Endodermal cell (in vitro differentiated cells): ENCODE measurements at regions not wholly inside any gene's neighbourhood (a gene's known extent, or its start where the extent isn't known, plus 50 kb on each side); places are given as distances from the start of the nearest gene placed in this dataset.

Experiments used
- DNase-seq: peaks from one replicate; pipeline ENCODE4 v3.0.0-alpha.2; 2017
- H3K27ac ChIP-seq: 2 replicates; pipeline ENCODE4 v1.5.1; 2013; ENCODE audit warnings: mild to moderate bottlenecking, low read depth, low read length, moderate library complexity
- H3K27me3 ChIP-seq: 2 replicates; pipeline ENCODE4 v1.6.1; 2013; ENCODE audit warnings: mild to moderate bottlenecking, low read length, moderate library complexity; ENCODE audit not compliant: insufficient read depth, control insufficient read depth, poor library complexity, severe bottlenecking
- H3K36me3 ChIP-seq: 2 replicates; pipeline ENCODE4 v1.7.0; 2013; ENCODE audit warnings: mild to moderate bottlenecking, low read length, moderate library complexity; ENCODE audit not compliant: control insufficient read depth, insufficient read depth
- H3K4me1 ChIP-seq: one replicate; pipeline ENCODE4 v1.7.0; 2013; ENCODE audit warnings: low read length; ENCODE audit not compliant: control insufficient read depth, insufficient read depth
- H3K4me3 ChIP-seq: 2 replicates; pipeline ENCODE4 v1.5.1; 2013; ENCODE audit warnings: mild to moderate bottlenecking, low read length, moderate library complexity
- H3K9ac ChIP-seq: 2 replicates; pipeline ENCODE4 v1.6.1; 2013; ENCODE audit warnings: mild to moderate bottlenecking, low read length, moderate library complexity; ENCODE audit not compliant: poor library complexity, severe bottlenecking; ENCODE audit errors: extremely low read depth
- H3K9me3 ChIP-seq: 2 replicates; pipeline ENCODE4 v1.6.1; 2013; ENCODE audit warnings: mild to moderate bottlenecking, low read length, moderate library complexity; ENCODE audit not compliant: control insufficient read depth
- H3K27ac Mint-ChIP-seq: 2 replicates; pipeline ENCODE4 v1.8.0; 2020; ENCODE audit warnings: mixed read lengths
- H3K27me3 Mint-ChIP-seq: 2 replicates; pipeline ENCODE4 v1.8.0; 2021; ENCODE audit warnings: mild to moderate bottlenecking, mixed read lengths; ENCODE audit not compliant: insufficient read depth
- H3K36me3 Mint-ChIP-seq: 2 replicates; pipeline ENCODE4 v1.8.0; 2020; ENCODE audit warnings: low read depth, mixed read lengths
- H3K4me1 Mint-ChIP-seq: 2 replicates; pipeline ENCODE4 v1.8.0; 2020; ENCODE audit warnings: mixed read lengths
- H3K4me3 Mint-ChIP-seq: 2 replicates; pipeline ENCODE4 v1.8.0; 2020; ENCODE audit warnings: mild to moderate bottlenecking, moderate library complexity, mixed read lengths
- H3K9me3 Mint-ChIP-seq: 2 replicates; pipeline ENCODE4 v1.8.0; 2020; ENCODE audit warnings: mild to moderate bottlenecking, mixed read lengths
- WGBS, 2 experiments: methylation state at CpG; one replicate each; pipeline versions ENCODE4 v1.1.5 to v1.1.7; 2013; ENCODE audit warnings: missing lambda C conversion rate in 2 of 2, mixed read lengths in 1 of 2; ENCODE audit not compliant: insufficient coverage in 1 of 2, insufficient read length in 1 of 2; 5-methylcytosine and 5-hydroxymethylcytosine counted together
- TF ChIP-seq, protein P1 (sequence below): fragments of 200-600 bp; sonication (generic); conservative IDR thresholded peaks from 2 replicates; pipeline ENCODE4 v1.5.0; 2021; ENCODE audit warnings: antibody characterized with exemption, mild to moderate bottlenecking

DNA sequence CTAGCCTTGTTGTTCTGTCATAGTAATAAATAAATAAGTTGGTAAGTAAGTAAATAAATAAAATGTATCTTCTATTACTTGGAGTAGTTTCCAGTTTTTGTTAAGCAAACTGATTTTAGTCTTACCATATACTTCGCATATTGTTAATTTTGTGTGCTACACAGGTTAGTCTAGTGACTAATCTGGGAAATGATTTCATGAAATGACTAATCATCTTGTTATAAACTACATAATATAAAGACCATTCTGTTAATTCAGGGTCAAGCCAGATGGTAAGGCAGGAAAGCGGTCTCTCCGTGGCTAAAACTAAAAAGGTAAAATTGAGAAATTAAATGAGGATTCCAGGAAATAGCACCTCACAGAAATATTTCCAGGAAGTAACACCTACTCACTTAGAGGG lies 58.5 kb upstream of the FOXP2 start:
- H3K4me3 ChIP-seq: no peak overlapping the region
- DNase-seq: no peak
- H3K4me1 Mint-ChIP-seq: no peaks in the 10 kb centered on the region
- H3K9me3 ChIP-seq: peaks cover 17% of the 10 kb centered on the region
- WGBS, 2 experiments: 100% methylated on average over 3 of the region's 3 CpGs; no CpG with 5 or more reads in 1 of the 2 experiments
- H3K27ac ChIP-seq: no peak overlapping the region
- H3K27me3 Mint-ChIP-seq: no peaks in the 10 kb centered on the region
- TF ChIP-seq, protein P1, sequence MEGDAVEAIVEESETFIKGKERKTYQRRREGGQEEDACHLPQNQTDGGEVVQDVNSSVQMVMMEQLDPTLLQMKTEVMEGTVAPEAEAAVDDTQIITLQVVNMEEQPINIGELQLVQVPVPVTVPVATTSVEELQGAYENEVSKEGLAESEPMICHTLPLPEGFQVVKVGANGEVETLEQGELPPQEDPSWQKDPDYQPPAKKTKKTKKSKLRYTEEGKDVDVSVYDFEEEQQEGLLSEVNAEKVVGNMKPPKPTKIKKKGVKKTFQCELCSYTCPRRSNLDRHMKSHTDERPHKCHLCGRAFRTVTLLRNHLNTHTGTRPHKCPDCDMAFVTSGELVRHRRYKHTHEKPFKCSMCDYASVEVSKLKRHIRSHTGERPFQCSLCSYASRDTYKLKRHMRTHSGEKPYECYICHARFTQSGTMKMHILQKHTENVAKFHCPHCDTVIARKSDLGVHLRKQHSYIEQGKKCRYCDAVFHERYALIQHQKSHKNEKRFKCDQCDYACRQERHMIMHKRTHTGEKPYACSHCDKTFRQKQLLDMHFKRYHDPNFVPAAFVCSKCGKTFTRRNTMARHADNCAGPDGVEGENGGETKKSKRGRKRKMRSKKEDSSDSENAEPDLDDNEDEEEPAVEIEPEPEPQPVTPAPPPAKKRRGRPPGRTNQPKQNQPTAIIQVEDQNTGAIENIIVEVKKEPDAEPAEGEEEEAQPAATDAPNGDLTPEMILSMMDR: no peak
- H3K36me3 ChIP-seq: no peaks in the 10 kb centered on the region
- no peak overlapping the region for H3K9ac ChIP-seq
- H3K9me3 Mint-ChIP-seq: peaks cover 20% of the 10 kb centered on the region
- no peaks in the 10 kb centered on the region for H3K4me1 ChIP-seq
- no peak overlapping the region for H3K27ac Mint-ChIP-seq
- H3K36me3 Mint-ChIP-seq: peaks cover 17% of the 10 kb centered on the region
- H3K4me3 Mint-ChIP-seq: no peak overlapping the region
- no peaks in the 10 kb centered on the region for H3K27me3 ChIP-seq

DNA sequence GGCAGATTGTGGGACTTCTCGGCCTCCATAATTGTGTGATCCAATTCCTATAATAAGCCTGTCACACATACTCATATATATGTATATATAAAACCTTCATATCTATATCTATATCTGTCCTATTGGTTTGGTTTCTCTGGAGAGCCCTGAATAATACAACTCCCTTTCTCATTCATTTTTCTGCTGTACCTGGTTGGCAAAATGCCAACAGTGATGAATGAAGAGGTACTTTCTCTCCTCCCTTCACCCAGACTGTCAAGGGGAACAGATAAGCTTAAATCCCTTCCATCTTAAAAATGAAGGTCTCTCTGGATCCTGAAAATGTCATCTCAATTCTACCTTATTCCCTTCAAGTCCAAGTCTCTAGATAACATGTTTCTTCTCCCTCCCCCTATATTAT lies 60.3 kb upstream of the FOXP2 start:
- no peak overlapping the region for H3K27ac Mint-ChIP-seq
- no peak overlapping the region for H3K9ac ChIP-seq
- H3K4me1 ChIP-seq: no peaks in the 10 kb centered on the region
- H3K36me3 Mint-ChIP-seq: peaks cover 7% of the 10 kb centered on the region
- no peaks in the 10 kb centered on the region for H3K27me3 ChIP-seq
- WGBS, 2 experiments: 88% methylated on average over 1 of the region's 1 CpG; no CpG with 5 or more reads in 1 of the 2 experiments
- H3K27me3 Mint-ChIP-seq: no peaks in the 10 kb centered on the region
- peaks cover 5% of the 10 kb centered on the region for H3K9me3 ChIP-seq
- TF ChIP-seq, protein P1: no peak
- H3K4me3 ChIP-seq: no peak overlapping the region
- H3K9me3 Mint-ChIP-seq: peaks cover 10% of the 10 kb centered on the region
- no peak overlapping the region for H3K4me3 Mint-ChIP-seq
- no peaks in the 10 kb centered on the region for H3K36me3 ChIP-seq
- no peak overlapping the region for H3K27ac ChIP-seq
- no peak for DNase-seq
- H3K4me1 Mint-ChIP-seq: no peaks in the 10 kb centered on the region

DNA sequence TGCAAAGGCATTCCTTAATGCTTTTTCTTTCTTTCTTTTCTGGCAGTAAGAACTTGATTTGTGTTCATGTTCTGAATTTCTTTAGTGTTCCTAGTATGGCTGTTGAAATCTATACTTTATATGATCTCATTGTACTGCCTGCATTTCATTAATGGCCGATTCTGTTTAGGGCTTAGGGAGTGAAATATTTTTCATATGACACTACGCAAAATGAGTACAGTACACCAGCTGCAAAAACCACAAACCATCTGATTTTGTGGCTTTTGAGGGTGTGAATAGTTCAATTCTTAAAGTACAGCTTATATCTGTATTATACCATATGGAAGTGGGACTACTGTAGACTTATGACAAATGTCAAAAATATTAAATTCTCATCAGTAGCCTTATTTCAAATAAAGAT lies 69.1 kb upstream of the FOXP2 start:
- H3K27me3 Mint-ChIP-seq: no peaks in the 10 kb centered on the region

More for the DNA sequence above, 69.1 kb upstream of the FOXP2 start:
- H3K4me1 Mint-ChIP-seq: no peaks in the 10 kb centered on the region
- no peaks in the 10 kb centered on the region for H3K36me3 Mint-ChIP-seq
- WGBS, 2 experiments: 100% methylated on average over 1 of the region's 2 CpGs; no CpG with 5 or more reads in 1 of the 2 experiments
- no peaks in the 10 kb centered on the region for H3K36me3 ChIP-seq
- TF ChIP-seq, protein P1: no peak
- no peak overlapping the region for H3K9ac ChIP-seq
- no peaks in the 10 kb centered on the region for H3K27me3 ChIP-seq
- H3K4me3 Mint-ChIP-seq: no peak overlapping the region
- H3K4me3 ChIP-seq: no peak overlapping the region
- H3K9me3 Mint-ChIP-seq: no peaks in the 10 kb centered on the region
- H3K27ac ChIP-seq: no peak overlapping the region
- DNase-seq: no peak
- H3K4me1 ChIP-seq: no peaks in the 10 kb centered on the region
- no peak overlapping the region for H3K27ac Mint-ChIP-seq
- no peaks in the 10 kb centered on the region for H3K9me3 ChIP-seq
